ENCODE measurements at regions not wholly inside any gene's neighbourhood (a gene's known extent, or its start where the extent isn't known, plus 50 kb on each side); places are given as distances from the start of the nearest gene placed in this dataset.

DNA sequence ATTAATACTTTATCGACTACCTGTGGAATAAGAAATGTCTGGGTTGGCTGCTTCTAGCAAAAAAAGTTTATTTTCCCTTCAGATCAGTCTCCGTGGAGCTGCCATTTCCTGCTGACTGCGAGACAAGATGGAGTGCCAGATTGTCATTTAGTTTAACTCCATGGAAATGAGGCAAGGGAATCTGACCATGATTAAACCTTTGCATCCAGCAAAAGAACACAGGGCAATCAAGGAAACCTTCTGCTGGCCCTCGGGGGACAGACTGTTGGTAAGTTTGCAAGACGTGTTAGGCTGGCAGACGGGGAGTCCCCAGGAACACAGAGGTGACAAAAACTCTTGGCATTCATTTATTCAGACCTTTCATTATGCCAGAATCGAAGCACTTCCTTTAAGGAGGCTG is 52.2 kb upstream of the SPACA1 start:
- DNase-seq: no peak

DNA sequence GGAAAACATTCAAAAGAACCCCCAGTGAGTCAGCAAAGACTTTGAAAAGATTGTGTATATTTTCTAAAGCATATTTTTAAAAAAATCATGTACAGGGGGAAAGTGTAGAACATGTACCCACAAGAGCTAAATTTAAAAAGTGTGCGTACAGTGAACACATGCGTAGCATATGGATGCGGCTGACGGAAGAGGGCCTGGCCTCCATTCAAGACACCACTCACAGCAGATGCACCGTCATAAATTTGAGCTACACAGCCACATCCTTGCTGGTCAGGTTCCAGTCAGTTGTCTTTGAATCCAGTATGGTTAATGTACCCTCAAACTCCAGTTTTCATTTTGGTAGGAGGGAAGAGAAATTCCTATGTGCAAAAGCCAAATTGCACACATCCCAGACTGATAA is 54.3 kb upstream of the SPACA1 start:
- no peak for DNase-seq

DNA sequence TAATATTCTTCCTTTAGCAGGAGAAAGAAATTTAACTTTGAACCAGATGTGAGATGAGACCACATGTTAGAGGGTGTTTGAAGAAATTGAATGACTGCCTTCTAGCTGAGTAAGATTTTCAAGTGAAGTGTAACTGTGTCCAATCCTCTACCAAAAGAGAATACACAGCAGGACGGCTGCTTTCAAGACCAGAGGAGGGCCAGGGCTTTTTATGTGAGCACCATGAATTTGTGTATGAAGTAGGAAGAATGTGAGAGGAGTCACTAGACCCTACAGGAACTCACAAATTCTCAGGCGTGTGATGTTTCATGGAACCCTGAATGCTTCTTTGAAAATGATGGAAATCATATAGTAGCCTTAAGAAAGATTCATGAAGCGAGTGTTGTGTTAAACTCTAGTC is 56.8 kb upstream of the SPACA1 start:
- DNase-seq: no peak

DNA sequence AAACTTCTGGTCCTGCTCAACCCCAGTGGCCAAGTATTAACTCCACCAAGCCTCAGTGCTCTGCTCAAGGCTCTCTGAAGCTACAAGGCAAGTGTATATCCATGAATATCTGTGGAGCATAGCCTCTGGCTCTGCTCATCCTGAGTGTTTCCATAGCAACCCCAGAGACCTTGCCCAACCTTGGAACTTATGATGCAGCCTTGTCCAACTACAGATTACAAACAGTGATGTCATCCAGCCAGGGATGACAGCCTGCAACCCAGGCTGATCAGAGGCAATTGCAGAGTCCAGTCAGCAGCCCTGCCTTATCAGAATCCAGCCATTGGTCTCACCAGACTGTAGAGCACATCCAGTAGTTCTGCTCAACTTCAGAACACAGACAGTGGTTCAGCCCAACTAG is 65.5 kb upstream of the SPACA1 start:
- no peak for DNase-seq

DNA sequence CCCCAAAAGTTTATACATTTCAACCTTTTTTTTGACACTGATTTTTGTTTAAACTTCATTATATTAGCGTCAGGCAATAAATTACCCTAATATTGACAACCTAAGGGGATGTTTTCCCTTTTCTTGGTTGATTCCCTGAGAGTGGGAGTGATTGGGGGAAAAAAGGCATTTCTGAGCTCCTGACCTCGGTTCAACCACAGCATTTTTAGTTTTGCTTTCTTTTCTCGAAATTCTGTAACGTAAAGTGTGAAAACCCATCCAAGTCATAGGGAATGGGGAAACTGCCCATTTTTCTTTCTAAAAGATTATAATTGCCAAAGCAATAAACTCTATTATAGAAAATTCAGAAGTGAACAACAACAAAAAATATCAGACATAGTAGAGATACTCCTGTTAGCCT is 67.9 kb upstream of the SPACA1 start:
- DNase-seq: no peak

DNA sequence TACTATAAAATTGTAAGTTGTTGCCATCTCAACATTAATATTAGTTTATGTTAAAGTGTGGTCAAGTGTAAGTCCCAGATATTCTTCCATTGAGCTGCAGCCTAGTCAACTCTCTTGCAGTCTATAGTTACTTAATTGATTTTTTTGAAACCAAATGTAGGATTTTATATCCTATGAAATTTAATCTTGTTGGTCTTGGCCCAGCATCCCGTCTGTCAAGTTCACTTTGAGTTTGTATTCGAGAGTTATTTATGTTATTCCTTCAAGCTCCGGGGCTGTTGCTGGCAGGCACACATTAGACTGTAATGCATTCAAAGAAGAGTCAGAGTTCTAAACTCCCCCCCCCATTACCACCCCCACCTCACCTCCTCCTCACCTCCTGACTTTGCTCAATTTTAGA is 71.0 kb upstream of the SPACA1 start:
- DNase-seq: no peak

DNA sequence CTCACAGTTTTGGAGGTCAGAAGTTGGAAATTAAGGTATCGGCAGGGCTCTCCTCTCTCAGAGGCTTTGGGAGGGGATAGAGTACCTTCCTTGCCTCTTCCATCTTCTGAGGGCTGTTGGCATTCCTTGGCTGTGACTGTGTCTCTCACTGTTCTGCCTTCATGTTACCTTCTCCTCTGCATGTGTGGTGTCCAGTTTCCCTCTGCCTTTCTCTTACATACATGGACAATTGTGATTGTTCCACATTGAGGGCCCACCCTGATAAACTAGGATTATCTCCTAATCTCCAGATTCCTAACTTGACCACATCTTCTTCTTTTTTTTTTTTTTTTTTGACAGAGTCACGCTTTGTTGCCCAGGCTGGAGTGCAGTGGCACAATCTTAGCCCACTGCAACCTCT is 72.1 kb upstream of the SPACA1 start:
- DNase-seq: no peak

DNA sequence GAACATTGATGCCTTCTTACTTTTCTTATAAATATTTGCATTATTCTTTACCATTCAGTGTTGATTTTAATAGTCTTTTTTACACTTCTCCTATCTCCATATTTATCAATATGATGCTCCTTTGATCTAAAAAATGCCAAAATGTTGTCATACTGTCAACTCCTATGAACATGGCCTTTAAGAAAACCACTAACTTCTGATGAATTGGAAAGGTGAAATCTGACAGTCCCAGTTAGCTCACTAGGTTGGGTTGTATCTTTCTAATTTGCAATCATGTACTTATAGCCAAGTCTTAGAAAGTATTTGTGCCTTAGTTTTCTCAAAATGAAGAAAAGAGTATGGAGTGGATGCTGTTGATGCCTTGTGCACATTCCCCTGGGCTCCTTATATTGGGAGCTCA is 75.4 kb upstream of the SPACA1 start:
- DNase-seq: no peak

DNA sequence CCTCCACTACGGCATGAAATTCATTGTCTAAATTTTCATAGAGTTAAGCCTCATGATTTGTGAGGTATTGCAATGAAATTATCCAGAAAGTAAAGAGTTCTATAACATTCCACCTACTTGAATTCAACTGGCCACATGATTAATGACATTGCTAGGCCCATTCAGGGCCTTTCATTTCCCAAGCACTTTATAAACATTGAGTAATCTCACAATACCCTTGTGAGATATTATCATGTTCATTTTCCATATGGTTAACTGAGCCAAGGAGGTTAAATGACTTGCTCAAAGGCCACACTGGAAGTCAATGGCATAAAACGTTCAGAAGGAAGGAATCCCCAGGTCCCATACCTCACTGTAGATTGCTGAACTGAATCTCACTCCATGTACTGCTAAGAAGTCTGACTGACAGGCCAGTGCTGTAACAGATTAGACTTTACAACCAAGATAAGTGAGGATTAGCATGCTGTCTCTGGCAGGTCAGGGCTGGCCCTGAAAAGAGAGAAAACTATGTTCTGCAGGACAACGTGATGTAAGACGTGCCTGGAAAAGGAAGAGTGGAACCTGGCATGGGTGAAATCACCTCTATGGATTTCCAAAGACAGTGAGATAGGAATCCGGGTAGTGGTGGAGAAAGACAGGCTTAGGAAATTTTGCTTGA is 75.9 kb upstream of the SPACA1 start:
- DNase-seq: no peak

DNA sequence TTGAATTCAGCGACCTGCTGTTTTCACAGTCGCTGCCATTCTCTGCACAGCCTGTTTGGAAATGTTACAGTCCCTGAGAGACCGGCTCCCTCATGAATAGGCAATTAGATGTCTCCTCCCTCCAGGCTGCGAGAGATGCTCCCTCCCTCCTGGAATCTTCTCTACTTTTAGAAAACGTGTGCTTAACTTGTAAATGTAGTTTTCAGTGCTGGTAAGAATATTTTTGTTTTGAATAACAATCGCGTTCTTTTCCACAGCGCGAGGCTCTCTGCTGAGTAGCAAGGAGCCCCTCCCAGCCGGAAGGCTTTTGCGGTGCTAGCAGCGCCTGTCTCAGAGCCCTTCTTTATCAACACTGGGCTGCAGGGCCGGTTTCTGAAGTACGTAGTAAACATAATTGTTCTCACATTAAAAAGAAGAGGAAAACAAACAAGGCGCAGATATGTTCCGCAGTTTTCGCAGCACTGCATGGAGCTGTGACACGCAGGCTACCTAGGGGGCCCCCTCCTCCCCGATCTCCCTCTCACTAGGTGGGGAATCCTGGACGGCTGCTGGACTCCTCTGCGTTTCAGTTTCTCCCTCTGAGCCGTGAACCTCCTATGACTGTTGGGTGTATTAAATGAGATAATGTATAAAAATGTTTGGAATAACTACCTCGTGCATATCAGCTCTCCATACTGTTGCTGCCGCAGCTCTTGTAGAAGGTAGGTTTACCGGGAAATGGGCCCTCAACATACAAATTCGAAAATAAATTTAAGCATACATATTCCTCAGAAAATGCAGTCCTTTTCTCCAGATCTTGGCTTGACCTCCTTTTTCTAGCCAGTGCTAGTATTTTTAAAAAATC is 79.0 kb upstream of the SPACA1 start:
- no peak for DNase-seq

DNA sequence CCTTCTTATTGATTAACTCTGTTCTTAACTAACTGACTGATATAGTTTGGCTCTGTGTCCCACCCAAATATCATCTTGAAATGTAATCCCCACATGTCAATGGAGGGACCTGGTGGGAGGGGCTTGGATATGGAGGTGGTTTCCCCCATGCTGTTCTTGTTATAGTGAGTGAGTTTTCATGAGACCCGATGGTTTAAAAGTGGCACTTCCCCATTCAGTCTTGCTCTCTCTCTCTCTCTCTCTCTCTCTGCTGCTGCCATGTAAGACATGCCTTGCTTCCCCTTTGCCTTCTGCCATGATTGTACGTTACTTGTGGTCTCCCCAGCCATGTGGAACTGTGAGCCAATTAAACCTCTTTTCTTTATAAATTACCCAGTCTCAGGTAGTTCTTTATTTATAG is 81.8 kb upstream of the SPACA1 start:
- DNase-seq: no peak

DNA sequence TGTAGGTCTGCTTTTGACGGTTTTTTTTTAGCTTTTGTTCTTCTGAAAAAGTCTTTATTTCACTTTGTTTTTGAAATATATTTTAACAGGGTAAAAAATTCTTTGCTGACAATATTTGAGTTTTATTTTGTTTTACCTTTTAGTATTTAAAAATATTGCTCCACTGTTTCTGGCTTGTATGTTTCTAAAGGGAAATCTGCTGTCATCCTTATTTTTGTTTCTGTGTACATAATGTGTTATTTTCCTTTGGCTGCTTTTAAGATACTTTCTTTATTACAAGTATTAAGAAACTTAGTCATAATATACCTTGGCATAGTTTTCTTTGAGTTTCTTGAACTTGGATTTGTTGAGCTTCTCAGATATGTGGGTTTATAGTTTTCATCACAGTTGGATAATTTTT is 88.6 kb upstream of the SPACA1 start:
- DNase-seq: no peak

DNA sequence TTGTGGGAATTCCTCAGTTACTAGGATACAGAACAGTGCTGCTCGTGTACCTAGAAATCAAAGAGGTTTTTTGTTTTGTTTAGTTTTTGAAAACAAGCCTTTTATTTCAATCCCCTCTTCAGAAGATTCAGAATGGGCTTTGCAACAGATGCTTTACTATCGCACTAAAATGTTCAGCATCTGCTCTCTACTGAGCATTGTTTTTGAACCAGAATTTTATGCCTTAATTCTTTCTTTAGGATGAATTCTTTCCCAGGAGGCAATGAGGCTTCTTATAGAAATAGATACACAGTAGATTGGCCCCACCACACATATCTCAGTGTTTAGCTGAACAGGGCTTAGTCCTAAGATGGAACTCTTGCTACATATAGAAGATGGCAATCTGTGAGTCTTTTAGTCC is 95.9 kb upstream of the SPACA1 start:
- no peak for DNase-seq

DNA sequence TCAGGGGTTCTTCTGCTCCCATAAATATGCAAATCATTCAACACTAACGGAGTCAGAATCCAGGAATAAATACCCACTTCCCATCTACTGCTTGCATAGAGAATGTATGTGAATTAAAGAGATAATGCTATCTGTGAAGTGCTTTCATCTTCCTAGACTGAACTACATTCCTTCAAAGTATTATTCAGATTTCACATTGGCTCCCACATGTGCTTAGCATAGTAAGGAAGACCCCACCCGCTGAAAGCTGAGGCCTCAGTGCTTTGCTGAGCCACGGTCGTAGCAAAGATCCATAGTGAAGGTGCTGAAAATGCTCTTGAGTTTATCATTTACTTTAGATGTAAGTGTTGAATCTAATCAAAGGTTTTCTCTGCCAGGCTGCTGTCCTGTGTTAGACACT is 97.0 kb upstream of the SPACA1 start:
- DNase-seq: no peak

DNA sequence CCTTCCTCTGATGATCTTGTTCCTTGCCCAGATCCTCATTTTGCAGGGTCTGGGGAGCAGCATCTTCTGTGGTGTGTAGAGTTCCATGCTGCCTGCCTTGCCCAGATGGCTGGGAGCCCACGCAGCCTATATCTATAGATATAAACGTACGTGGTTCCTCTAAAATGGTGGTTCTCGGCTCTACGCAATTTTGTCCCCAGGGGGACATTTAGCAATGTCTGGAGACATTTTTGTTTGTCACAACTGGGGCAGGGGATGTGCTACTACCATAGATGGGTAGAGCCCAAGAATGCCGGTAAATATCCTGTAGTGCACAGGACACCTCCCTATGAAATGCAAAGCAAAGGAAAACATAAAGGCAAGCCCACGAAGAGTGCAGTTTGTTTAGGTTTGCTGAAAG is 98.4 kb upstream of the SPACA1 start:
- no peak for DNase-seq

DNA sequence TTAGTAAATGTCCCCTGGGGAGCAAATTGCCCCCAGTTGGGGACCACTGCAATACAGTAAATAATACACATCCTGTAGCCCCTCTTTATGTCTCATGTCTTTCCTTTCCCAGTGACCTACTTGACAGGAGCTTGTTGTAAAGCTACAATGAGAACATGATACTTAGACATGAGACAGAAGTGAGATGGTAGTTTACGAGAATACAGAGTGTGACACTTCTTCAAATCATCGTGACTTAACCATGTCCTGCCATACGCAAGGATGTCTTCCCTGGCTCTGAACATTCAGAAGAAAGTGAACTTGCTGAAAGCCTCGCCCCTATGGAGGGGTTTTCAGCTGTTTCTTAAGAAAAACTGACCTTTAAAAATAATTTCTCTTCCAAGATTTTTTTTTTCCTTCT is 101.0 kb upstream of the SPACA1 start:
- no peak for DNase-seq

DNA sequence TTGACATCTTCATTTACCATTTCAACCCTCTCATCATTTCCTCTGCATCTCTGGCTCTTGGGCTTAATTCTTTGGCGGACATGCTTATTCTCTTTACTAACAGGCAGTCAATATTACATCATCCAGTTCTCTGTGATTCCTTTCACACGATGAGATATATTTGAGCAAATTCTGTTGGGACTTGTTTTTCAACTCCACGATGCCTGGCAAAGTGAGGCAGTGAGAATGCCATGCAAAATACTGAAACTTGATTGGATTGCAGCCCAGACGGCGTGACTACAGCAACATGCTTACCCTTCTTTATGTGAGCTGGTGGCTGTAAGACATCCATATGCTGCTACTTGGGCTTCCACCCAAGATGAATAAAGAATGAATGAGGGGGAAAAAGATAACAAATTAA is 101.7 kb upstream of the SPACA1 start:
- no peak for DNase-seq

DNA sequence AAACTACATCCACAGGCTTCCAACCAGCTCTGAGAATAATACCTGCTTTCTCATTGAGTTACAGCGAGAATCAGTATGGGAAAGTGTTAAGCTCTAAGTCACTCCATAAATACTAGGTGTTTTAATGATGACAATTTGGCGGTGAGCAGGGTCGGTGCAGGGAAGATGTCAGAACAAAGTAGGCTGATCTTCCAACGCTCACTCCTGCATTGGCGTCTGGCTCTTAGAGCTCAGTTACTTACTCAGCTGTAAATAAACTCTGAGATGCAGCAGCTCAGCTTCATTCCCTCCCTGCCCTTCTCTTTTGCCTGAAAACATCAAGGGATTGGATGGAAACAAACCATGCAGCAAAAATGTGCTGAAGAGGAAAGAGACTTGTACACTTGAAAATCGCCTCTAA is 102.5 kb upstream of the SPACA1 start:
- DNase-seq: no peak

DNA sequence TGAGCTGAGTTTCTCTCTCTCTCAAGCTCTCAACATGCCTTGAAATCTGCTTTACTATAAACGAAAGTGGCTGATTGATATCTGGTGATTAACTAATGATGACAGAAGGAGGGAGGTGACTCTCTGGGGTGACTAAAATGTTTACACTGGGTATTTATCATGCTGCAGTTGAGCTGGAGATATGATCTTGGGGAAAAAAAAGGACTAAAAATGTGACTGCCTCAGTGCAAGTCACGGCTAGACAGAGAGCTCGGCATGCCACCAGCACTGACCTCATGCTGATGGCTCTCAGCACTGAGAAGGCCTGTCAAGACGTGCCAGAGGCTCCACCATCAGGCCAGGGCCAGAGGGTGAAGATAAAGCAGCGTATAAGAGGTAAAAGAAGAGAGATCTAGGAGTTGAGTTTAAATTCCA is 103.1 kb upstream of the SPACA1 start:
- no peak for DNase-seq

DNA sequence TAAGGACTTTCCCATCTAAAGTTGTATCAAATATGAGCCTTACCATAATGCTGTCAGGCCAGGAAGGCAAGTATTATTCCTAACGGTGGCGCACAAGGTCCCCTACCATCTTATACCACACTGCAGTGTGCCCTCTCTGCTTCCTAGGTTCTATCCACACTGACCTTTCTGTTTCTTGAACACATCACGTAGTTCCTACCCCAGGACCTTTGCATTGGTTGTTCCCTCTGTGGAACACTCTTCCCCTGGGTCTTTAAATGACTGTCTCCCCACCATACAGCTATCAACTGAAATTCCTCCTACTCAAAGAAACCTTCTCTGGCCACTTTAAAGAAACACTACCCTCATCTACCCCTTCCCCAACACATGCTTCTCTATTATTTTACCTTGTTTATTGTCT is 104.5 kb upstream of the SPACA1 start:
- no peak for DNase-seq

DNA sequence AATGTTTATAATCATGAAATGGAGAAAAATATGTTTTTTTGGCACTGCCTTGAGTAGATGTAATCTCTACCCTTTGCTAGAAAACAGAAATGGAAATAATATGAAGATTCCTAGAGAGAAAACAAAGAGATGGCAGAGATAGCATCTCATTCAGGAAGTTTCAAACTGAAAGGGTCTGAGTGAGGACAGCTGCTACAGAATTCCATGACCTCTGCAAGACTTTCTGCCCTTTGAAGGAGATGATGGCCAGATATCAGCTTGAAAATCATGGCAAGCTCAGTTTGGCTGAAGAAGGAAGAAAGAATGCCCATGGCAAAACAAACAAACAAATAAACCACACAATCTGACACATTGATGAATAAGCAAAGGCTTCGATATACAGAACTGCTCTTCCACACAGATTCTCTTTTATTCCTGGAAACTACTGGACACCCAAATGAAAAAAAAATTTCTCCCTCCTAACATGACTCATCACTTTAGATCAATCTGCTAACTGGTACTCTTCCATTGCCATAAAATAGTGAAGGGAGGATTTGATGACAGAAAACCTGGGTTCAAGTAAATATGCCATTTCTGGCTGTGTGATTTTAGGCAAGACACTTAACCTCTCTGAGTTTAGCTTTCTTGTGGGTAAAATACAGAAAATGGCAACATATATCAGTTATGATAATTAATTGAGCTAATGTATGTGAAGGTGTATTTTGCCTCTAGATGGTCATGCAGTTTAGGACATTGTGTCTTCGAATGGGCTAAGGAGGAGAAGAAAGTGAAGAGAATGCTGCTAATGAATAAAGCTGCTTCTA is 105.9 kb upstream of the SPACA1 start:
- no peak for DNase-seq

DNA sequence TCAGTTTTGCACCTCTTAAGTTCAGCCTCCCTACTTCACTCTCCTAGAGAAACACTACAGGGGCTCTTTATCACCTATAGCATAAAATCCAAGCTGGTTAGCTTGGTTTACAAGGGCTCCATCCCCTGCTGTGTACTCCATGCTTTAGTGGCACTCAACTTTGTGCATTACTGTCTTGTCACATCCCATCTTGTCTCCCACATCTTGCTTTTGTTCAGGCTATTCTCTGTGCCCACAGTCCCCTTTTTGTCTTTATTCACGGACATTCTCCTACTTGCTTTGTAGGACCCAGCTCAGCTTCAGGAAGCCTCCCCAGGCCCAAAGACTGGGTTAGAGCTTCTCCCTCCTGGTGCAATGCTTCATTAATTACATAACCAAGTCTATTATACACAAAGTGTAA is 107.9 kb upstream of the SPACA1 start:
- DNase-seq: no peak

DNA sequence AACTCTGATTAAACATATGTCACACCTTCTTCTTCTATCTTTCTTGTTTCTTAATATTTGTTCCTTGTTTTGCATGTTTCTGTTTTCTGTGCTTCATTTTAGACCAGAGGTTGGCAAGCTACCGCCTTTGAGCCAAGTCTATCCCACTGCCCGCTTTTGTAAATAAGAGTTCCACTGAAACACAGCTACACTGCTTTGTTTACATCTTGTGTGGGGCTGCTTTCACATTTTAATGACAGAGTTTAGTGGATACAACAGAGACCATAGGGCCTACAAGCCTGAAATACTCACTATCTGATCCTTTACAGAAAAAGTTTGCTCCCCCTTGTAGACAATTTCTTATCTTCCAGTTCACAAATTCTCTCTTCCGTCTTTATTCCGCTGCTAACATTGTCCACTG is 109.4 kb upstream of the SPACA1 start:
- no peak for DNase-seq

DNA sequence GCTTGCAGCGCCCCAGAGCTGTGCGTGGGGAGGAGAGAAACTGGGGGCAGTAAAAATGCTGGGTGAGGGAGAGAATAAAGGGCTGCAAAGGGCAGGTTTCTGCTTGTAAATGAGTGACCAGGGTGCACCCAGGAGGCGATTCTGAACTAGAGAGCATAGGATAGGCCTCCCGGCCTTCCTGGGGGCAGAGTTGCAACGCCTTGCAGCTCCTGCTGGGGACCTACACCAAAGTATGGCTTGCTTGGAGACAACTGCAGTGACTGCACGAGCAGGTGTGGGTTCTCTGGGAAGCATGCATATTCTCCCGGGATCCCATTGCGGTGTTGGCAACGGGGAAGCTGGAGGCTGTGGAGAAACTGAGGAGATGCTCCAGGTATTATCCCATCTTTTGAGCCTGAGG is 111.6 kb upstream of the SPACA1 start:
- no peak for DNase-seq
